Caco-2 (cell line): ENCODE measurements at regions not wholly inside any gene's neighbourhood (a gene's known extent, or its start where the extent isn't known, plus 50 kb on each side); places are given as distances from the start of the nearest gene placed in this dataset.

Experiments used
- BruUV-seq: library from RNA; stranded (reverse); fragments of 400-500 nt; replicated peaks from 2 replicates; lab custom pipeline; 2021; lab: Mats Ljungman, UMichigan
- CTCF ChIA-PET: fragments of 300-600 bp; sonication (Branson Sonifier 250); formaldehyde crosslinking; loops from one replicate; lab custom pipeline; 2022; ENCODE audit warnings: antibody characterized with exemption; lab: Charles Lee
- POLR2A ChIA-PET: fragments of 300-600 bp; sonication (Branson Sonifier 250); formaldehyde crosslinking; loops from one replicate; lab custom pipeline; 2022; ENCODE audit warnings: antibody characterized with exemption; lab: Charles Lee
- DNase-seq, 2 experiments: peaks; one replicate each; pipeline versions ENCODE4 v3.0.0 to v3.0.0-alpha.2; 2020 to 2022
- H3K27me3 ChIP-seq: replicated peaks from 2 replicates; pipeline ENCODE4 v1.6.0; 2011; ENCODE audit warnings: low read length; ENCODE audit not compliant: control insufficient read depth, insufficient read depth
- H3K36me3 ChIP-seq: 2 replicates; pipeline ENCODE4 v1.5.1; 2011; ENCODE audit warnings: low read length; ENCODE audit not compliant: control insufficient read depth, insufficient read depth
- H3K4me1 ChIP-seq: fragments of 250-450 bp; sonication (Bioruptor Pico); 2 replicates; pipeline ENCODE4 v1.5.1; 2020; ENCODE audit warnings: mild to moderate bottlenecking
- H3K4me3 ChIP-seq: 2 replicates; pipeline ENCODE4 v1.5.1; 2011; ENCODE audit warnings: low read depth, mild to moderate bottlenecking, control low read depth, low read length
- H3K9me3 ChIP-seq: fragments of 250-450 bp; sonication (Bioruptor Pico); 2 replicates; pipeline ENCODE4 v1.5.1; 2020; ENCODE audit warnings: mild to moderate bottlenecking, moderate library complexity
- H3K27ac Mint-ChIP-seq: one replicate; pipeline ENCODE4 v1.8.0; 2022; ENCODE audit warnings: mixed read lengths; ENCODE audit not compliant: unreplicated experiment
- H3K27me3 Mint-ChIP-seq: one replicate; pipeline ENCODE4 v1.8.0; 2022; ENCODE audit warnings: mixed read lengths; ENCODE audit not compliant: insufficient read depth, unreplicated experiment
- H3K36me3 Mint-ChIP-seq: one replicate; pipeline ENCODE4 v1.8.0; 2022; ENCODE audit warnings: mild to moderate bottlenecking, mixed read lengths; ENCODE audit not compliant: insufficient read depth, unreplicated experiment
- H3K4me1 Mint-ChIP-seq: one replicate; pipeline ENCODE4 v1.8.0; 2022; ENCODE audit warnings: low read depth, mixed read lengths; ENCODE audit not compliant: unreplicated experiment
- H3K4me3 Mint-ChIP-seq: one replicate; pipeline ENCODE4 v1.8.0; 2022; ENCODE audit warnings: mild to moderate bottlenecking, moderate library complexity, mixed read lengths; ENCODE audit not compliant: unreplicated experiment
- H3K9me3 Mint-ChIP-seq: one replicate; pipeline ENCODE4 v1.8.0; 2022; ENCODE audit warnings: mixed read lengths; ENCODE audit not compliant: unreplicated experiment
- intact Hi-C: fragments of 100-400 bp; cut with micrococcal nuclease; formaldehyde crosslinking; loops from one replicate; pipeline ENCODE4 v1.10.0; 2022; ENCODE audit not compliant: unreplicated experiment
- TF ChIP-seq, protein P1 (sequence below), 2 experiments: fragments of 200-600 bp in 1 of 2; IDR thresholded peaks; 1 replicate in 1 of 2; 2 replicates in 1 of 2; pipeline versions ENCODE4 v1.5.1 to v1.8.0; 2011 to 2022; ENCODE audit warnings: antibody characterized with exemption in 1 of 2, control low read depth in 1 of 2, inconsistent platforms in 1 of 2, low read depth in 1 of 2, low read length in 1 of 2, mild to moderate bottlenecking in 1 of 2, moderate library complexity in 1 of 2; ENCODE audit not compliant: insufficient read depth in 1 of 2, severe bottlenecking in 1 of 2, unreplicated experiment in 1 of 2

- Mint-ChIP-seq H3K36me3 (no peaks in the 10 kb centered on the region), H3K27ac (no peak overlapping the region), H3K4me3 (no peak overlapping the region), H3K4me1 (no peaks in the 10 kb centered on the region), H3K27me3 (peaks cover 7% of the 10 kb centered on the region), H3K9me3 (no peaks in the 10 kb centered on the region)
- POLR2A ChIA-PET: no interaction called here
- CTCF ChIA-PET: no interaction called here
- no TSS peak for BruUV-seq
- intact Hi-C loops: no loop called here
- DNase-seq: no peak
- no peaks in the 10 kb centered on the region for H3K27me3 ChIP-seq
- H3K36me3 ChIP-seq: no peaks in the 10 kb centered on the region
- no peaks in the 10 kb centered on the region for H3K9me3 ChIP-seq
- H3K4me3 ChIP-seq: no peak overlapping the region
- H3K4me1 ChIP-seq: no peaks in the 10 kb centered on the region
- TF ChIP-seq, protein P1, sequence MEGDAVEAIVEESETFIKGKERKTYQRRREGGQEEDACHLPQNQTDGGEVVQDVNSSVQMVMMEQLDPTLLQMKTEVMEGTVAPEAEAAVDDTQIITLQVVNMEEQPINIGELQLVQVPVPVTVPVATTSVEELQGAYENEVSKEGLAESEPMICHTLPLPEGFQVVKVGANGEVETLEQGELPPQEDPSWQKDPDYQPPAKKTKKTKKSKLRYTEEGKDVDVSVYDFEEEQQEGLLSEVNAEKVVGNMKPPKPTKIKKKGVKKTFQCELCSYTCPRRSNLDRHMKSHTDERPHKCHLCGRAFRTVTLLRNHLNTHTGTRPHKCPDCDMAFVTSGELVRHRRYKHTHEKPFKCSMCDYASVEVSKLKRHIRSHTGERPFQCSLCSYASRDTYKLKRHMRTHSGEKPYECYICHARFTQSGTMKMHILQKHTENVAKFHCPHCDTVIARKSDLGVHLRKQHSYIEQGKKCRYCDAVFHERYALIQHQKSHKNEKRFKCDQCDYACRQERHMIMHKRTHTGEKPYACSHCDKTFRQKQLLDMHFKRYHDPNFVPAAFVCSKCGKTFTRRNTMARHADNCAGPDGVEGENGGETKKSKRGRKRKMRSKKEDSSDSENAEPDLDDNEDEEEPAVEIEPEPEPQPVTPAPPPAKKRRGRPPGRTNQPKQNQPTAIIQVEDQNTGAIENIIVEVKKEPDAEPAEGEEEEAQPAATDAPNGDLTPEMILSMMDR (IDR thresholded peaks at IDR 0.05; ENCODE audit: insufficient read depth in 1 of 2, low read depth in 1 of 2, low read length in 1 of 2, severe bottlenecking in 1 of 2, unreplicated experiment in 1 of 2): no peak
Measured at GRCh38 chr4:14272206-14272605, 644.7 kb upstream of the BOD1L1 start.

- DNase-seq: no peak
- no peaks in the 10 kb centered on the region for H3K27me3 ChIP-seq
- Mint-ChIP-seq H3K27ac (no peak overlapping the region), H3K4me3 (no peak overlapping the region), H3K36me3 (no peaks in the 10 kb centered on the region), H3K27me3 (peaks cover 7% of the 10 kb centered on the region), H3K9me3 (no peaks in the 10 kb centered on the region), H3K4me1 (no peaks in the 10 kb centered on the region)
- TF ChIP-seq, protein P1 (IDR thresholded peaks at IDR 0.05; ENCODE audit: insufficient read depth in 1 of 2, low read depth in 1 of 2, low read length in 1 of 2, severe bottlenecking in 1 of 2, unreplicated experiment in 1 of 2): no peak
- no peaks in the 10 kb centered on the region for H3K4me1 ChIP-seq
- H3K36me3 ChIP-seq: no peaks in the 10 kb centered on the region
- no TSS peak for BruUV-seq
- no peaks in the 10 kb centered on the region for H3K9me3 ChIP-seq
- intact Hi-C loops: no loop called here
- POLR2A ChIA-PET: no interaction called here
- CTCF ChIA-PET: no interaction called here
- H3K4me3 ChIP-seq: no peak overlapping the region
Measured at GRCh38 chr4:14277505-14277904, 650.0 kb upstream of the BOD1L1 start.

DNA sequence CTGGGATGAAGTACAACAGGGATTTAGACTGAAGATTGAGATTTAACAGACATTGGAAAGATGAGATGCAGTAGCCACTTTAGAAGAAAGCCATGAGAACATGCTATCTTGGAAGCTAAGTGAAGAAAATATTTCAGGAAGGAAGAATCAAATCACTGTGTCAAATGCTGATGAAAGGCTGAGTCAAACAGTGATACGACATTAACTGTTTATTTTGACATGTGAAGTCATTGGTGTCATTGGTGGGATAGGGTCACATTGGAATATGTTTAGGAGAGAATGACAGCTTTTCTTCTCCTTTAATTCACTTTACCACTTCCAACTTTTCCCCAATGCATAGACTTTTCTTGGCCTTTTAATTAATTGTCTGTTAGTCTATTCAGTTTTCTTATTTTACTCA is 653.0 kb upstream of the BOD1L1 start:
- TF ChIP-seq, protein P1 (IDR thresholded peaks at IDR 0.05; ENCODE audit: insufficient read depth in 1 of 2, low read depth in 1 of 2, low read length in 1 of 2, severe bottlenecking in 1 of 2, unreplicated experiment in 1 of 2): no peak
- ChIA-PET CTCF (no interaction called here), POLR2A (no interaction called here)
- no peak overlapping the region for H3K4me3 ChIP-seq
- Mint-ChIP-seq H3K9me3 (no peaks in the 10 kb centered on the region), H3K27me3 (peaks cover 5% of the 10 kb centered on the region), H3K4me1 (no peaks in the 10 kb centered on the region), H3K36me3 (no peaks in the 10 kb centered on the region), H3K4me3 (no peak overlapping the region), H3K27ac (no peak overlapping the region)
- BruUV-seq: no TSS peak
- intact Hi-C loops: no loop called here
- no peaks in the 10 kb centered on the region for H3K9me3 ChIP-seq
- H3K36me3 ChIP-seq: no peaks in the 10 kb centered on the region
- no peak for DNase-seq
- H3K27me3 ChIP-seq: no peaks in the 10 kb centered on the region
- H3K4me1 ChIP-seq: no peaks in the 10 kb centered on the region
